Sigmoid colon (tissue), 6 donors: ENCODE measurements at regions not wholly inside any gene's neighbourhood (a gene's known extent, or its start where the extent isn't known, plus 50 kb on each side); places are given as distances from the start of the nearest gene placed in this dataset.
"Not testable (repeated sequence)": the region's sequence is repeated elsewhere in the genome, so short reads cannot be mapped to it uniquely, and the experiment has no call there.

Source experiments
- DNase-seq: peaks from one replicate; pipeline ENCODE4 v3.0.0-alpha.2; 2019
- H3K27ac ChIP-seq, 4 donors: fragments of 200-600 bp; sonication (generic); one replicate each; pipeline ENCODE4 v1.5.1; 2016 to 2019; ENCODE audit warnings: mild to moderate bottlenecking in 1 of 4
- H3K27me3 ChIP-seq, 3 donors: fragments of 200-600 bp; sonication (generic); one replicate each; pipeline ENCODE4 v1.5.1; 2019; ENCODE audit warnings: mild to moderate bottlenecking in 1 of 3
- H3K36me3 ChIP-seq, 4 donors: fragments of 200-600 bp; sonication (generic); one replicate each; pipeline ENCODE4 v1.5.1; 2016 to 2019
- H3K4me1 ChIP-seq, 4 donors: fragments of 200-600 bp; sonication (generic); one replicate each; pipeline ENCODE4 v1.5.1; 2017 to 2019
- H3K4me3 ChIP-seq, 4 donors: fragments of 200-600 bp; sonication (generic); one replicate each; pipeline ENCODE4 v1.5.1; 2017 to 2019; ENCODE audit warnings: mild to moderate bottlenecking in 2 of 4, moderate library complexity in 1 of 4
- H3K9me3 ChIP-seq, 4 donors: fragments of 200-600 bp in 3 of 4; sonication (generic) in 3 of 4; one replicate each; pipeline versions ENCODE4 v1.5.1 to v1.6.1; 2013 to 2019
- CTCF ChIP-seq, 4 experiments: fragments of 450-650 bp in 3 of 4; fragments of 200-600 bp in 1 of 4; IDR thresholded peaks; one replicate each; pipeline ENCODE4 v1.5.1; 2016 to 2019; ENCODE audit warnings: antibody characterized with exemption in 4 of 4, mild to moderate bottlenecking in 3 of 4, moderate library complexity in 2 of 4
- EP300 ChIP-seq, 4 donors: sonication (generic); formaldehyde crosslinking; IDR thresholded peaks; one replicate each; pipeline ENCODE4 v1.6.1; 2017; ENCODE audit warnings: antibody characterized with exemption in 4 of 4
- POLR2A ChIP-seq, 2 donors: fragments of 450-650 bp; IDR thresholded peaks; one replicate each; pipeline ENCODE4 v1.6.1; 2016; ENCODE audit warnings: antibody characterized with exemption in 2 of 2, mild to moderate bottlenecking in 2 of 2, moderate library complexity in 2 of 2
- POLR2AphosphoS5 ChIP-seq, 4 donors: sonication (generic); formaldehyde crosslinking; IDR thresholded peaks; one replicate each; pipeline ENCODE4 v1.6.1; 2017; ENCODE audit warnings: antibody characterized with exemption in 4 of 4
- WGBS, 2 donors: extraction: QIAGEN DNeasy Blood & Tissue Kit; methylation state at CpG; one replicate each; pipeline ENCODE4 v1.1.7; 2013; 5-methylcytosine and 5-hydroxymethylcytosine counted together
- intact Hi-C: fragments of 100-400 bp; cut with DNase I; formaldehyde crosslinking; loops from one replicate; pipeline ENCODE4 v1.15.1; 2023
- donor health status: healthy with polysubstance abuse.
- donor health status: healthy.

- intact Hi-C loops, result no loop called here
- no peak overlapping the region for H3K27ac ChIP-seq
- no peaks in the 10 kb centered on the region for H3K27me3 ChIP-seq
- no peaks in the 10 kb centered on the region for H3K36me3 ChIP-seq
- no peaks in the 10 kb centered on the region for H3K4me1 ChIP-seq
- H3K9me3 ChIP-seq, result no peaks in the 10 kb centered on the region
- WGBS, 2 donors, result 64 to 69% methylated on average over 2 of the region's 2 CpGs
- no peak overlapping the region for H3K4me3 ChIP-seq
- TF ChIP-seq CTCF (IDR thresholded peaks at IDR 0.05) (no peak), EP300 (IDR thresholded peaks at IDR 0.05) (no peak), POLR2A (IDR thresholded peaks at IDR 0.05) (no peak), POLR2AphosphoS5 (IDR thresholded peaks at IDR 0.05) (no peak)
- no peak for DNase-seq
These were observed 262.5 kb upstream of the PELI2 start for GRCh38 chr14:55855751-55856150.

GRCh38 chr14:55858604-55859003 is 259.6 kb upstream of the PELI2 start:
- 95 to 98% methylated on average over 2 of the region's 2 CpGs for WGBS, 2 donors
- peaks cover 0 to under 1% (median 0%) of the 10 kb centered on the region in 4 donors for H3K9me3 ChIP-seq
- intact Hi-C loops, result no loop called here

GRCh38 chr14:55861561-55861960 is 256.6 kb upstream of the PELI2 start:
- H3K36me3 ChIP-seq, H3K27me3 ChIP-seq, H3K27ac ChIP-seq, DNase-seq, H3K4me1 ChIP-seq, H3K9me3 ChIP-seq, H3K4me3 ChIP-seq, intact Hi-C loops: not testable (repeated sequence)
- WGBS, 2 donors, result 97 to 98% methylated on average over 17 of the region's 17 CpGs

More at GRCh38 chr14:55858604-55859003, 259.6 kb upstream of the PELI2 start:
- H3K27ac ChIP-seq, result no peak overlapping the region
- H3K36me3 ChIP-seq, result no peaks in the 10 kb centered on the region
- TF ChIP-seq POLR2A (IDR thresholded peaks at IDR 0.05) (no peak), CTCF (IDR thresholded peaks at IDR 0.05) (no peak), EP300 (IDR thresholded peaks at IDR 0.05) (no peak), POLR2AphosphoS5 (IDR thresholded peaks at IDR 0.05) (no peak)
- H3K4me3 ChIP-seq, result no peak overlapping the region
- no peaks in the 10 kb centered on the region for H3K27me3 ChIP-seq
- H3K4me1 ChIP-seq, result no peaks in the 10 kb centered on the region
- no peak for DNase-seq

- H3K9me3 ChIP-seq, result peaks cover 0 to 7% (median 0%) of the 10 kb centered on the region in 4 donors
- no peak overlapping the region for H3K4me3 ChIP-seq
- H3K36me3 ChIP-seq, result no peaks in the 10 kb centered on the region
- H3K4me1 ChIP-seq, result no peaks in the 10 kb centered on the region
- no peak for DNase-seq
- no peak overlapping the region for H3K27ac ChIP-seq
- no peaks in the 10 kb centered on the region for H3K27me3 ChIP-seq
- WGBS, 2 donors, result 94 to 97% methylated on average over 22 of the region's 22 CpGs
- intact Hi-C loops, result no loop called here
- TF ChIP-seq POLR2A (IDR thresholded peaks at IDR 0.05) (no peak), POLR2AphosphoS5 (IDR thresholded peaks at IDR 0.05) (no peak), EP300 (IDR thresholded peaks at IDR 0.05) (no peak), CTCF (IDR thresholded peaks at IDR 0.05) (no peak)
These were observed 253.1 kb upstream of the PELI2 start for GRCh38 chr14:55864890-55865655.

- Histone ChIP-seq H3K27me3 (no peaks in the 10 kb centered on the region), H3K4me3 (no peak overlapping the region), H3K27ac (no peak overlapping the region), H3K4me1 (no peaks in the 10 kb centered on the region), H3K9me3 (peaks cover 0 to 7% (median 0%) of the 10 kb centered on the region in 4 donors), H3K36me3 (no peaks in the 10 kb centered on the region)
- no peak for TF ChIP-seq POLR2AphosphoS5 (IDR thresholded peaks at IDR 0.05)
- TF ChIP-seq EP300 (IDR thresholded peaks at IDR 0.05), result no peak
- no peak for DNase-seq
- intact Hi-C loops, result no loop called here
These were observed 250.9 kb upstream of the PELI2 start for GRCh38 chr14:55867311-55867710.

- DNase-seq, result no peak
- Histone ChIP-seq H3K4me1 (no peaks in the 10 kb centered on the region), H3K9me3 (peaks cover 0 to 7% (median 0%) of the 10 kb centered on the region in 4 donors), H3K36me3 (no peaks in the 10 kb centered on the region), H3K27ac (no peak overlapping the region), H3K27me3 (no peaks in the 10 kb centered on the region), H3K4me3 (no peak overlapping the region)
- intact Hi-C loops, result no loop called here
- TF ChIP-seq CTCF (IDR thresholded peaks at IDR 0.05) (no peak), POLR2A (IDR thresholded peaks at IDR 0.05) (no peak), EP300 (IDR thresholded peaks at IDR 0.05) (no peak), POLR2AphosphoS5 (IDR thresholded peaks at IDR 0.05) (no peak)
- 95 to 98% methylated on average over 1 of the region's 1 CpG for WGBS, 2 donors
These were observed 250.5 kb upstream of the PELI2 start for GRCh38 chr14:55867719-55868118.
